D721Med (cell line): ENCODE measurements at regions not wholly inside any gene's neighbourhood (a gene's known extent, or its start where the extent isn't known, plus 50 kb on each side); places are given as distances from the start of the nearest gene placed in this dataset.

ENCODE experiments used
- DNase-seq: peaks from one replicate; pipeline ENCODE4 v3.0.0; 2011; ENCODE audit warnings: low spot score; ENCODE audit not compliant: insufficient read length
- FAIRE-seq: peaks from 2 replicates; lab custom pipeline; 2011; peaks lifted over from hg19 to GRCh38; lab: Jason Lieb, UNC
- TF ChIP-seq, protein P1 (sequence below): IDR thresholded peaks from 2 replicates; pipeline ENCODE4 v1.5.1; 2012; ENCODE audit warnings: mild to moderate bottlenecking, control low read depth; ENCODE audit not compliant: insufficient read depth; ENCODE audit errors: missing control alignments

DNA sequence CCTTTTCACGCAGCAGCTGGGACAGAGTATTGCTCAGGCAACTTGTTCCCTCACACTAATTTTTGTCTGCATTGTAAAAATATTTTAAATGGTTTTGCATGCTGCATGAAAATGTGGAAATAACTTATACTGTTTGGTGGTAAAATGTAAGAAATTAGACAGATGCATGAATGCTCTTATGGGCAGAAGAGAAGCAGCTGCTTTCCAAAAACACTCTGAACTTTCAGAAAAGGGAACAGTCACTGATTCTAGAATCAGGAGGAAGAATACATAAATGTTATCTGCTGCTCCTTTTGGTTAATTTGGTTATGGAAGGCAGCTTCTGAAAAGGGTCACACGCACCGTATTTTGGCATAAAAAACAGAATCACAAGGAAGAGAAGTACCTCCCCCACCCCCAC, 87.0 kb upstream of the RUNX1 start:
- DNase-seq (no peak), FAIRE-seq (no peak)
- TF ChIP-seq, protein P1, sequence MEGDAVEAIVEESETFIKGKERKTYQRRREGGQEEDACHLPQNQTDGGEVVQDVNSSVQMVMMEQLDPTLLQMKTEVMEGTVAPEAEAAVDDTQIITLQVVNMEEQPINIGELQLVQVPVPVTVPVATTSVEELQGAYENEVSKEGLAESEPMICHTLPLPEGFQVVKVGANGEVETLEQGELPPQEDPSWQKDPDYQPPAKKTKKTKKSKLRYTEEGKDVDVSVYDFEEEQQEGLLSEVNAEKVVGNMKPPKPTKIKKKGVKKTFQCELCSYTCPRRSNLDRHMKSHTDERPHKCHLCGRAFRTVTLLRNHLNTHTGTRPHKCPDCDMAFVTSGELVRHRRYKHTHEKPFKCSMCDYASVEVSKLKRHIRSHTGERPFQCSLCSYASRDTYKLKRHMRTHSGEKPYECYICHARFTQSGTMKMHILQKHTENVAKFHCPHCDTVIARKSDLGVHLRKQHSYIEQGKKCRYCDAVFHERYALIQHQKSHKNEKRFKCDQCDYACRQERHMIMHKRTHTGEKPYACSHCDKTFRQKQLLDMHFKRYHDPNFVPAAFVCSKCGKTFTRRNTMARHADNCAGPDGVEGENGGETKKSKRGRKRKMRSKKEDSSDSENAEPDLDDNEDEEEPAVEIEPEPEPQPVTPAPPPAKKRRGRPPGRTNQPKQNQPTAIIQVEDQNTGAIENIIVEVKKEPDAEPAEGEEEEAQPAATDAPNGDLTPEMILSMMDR, result no peak

DNA sequence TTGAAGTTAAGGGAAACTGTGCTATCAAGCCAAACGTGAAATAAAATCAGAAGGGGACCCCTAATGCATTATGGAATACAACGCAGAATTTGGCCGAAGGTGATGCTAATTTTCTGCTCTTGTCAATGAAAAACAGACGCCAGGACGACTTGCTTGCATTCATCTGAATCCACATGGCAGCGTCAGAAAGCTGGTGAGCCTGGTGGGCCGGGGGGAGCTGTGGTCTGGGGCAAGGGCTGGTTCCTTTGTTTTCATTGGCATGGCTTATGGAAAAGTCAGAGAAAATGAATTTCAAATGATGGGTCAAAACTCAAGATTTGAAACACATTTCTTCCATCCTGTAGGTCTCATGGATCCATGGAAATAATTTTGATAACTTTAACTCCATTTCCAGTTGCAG, 86.4 kb upstream of the RUNX1 start:
- FAIRE-seq (no peak), DNase-seq (no peak)
- TF ChIP-seq, protein P1, result no peak

DNA sequence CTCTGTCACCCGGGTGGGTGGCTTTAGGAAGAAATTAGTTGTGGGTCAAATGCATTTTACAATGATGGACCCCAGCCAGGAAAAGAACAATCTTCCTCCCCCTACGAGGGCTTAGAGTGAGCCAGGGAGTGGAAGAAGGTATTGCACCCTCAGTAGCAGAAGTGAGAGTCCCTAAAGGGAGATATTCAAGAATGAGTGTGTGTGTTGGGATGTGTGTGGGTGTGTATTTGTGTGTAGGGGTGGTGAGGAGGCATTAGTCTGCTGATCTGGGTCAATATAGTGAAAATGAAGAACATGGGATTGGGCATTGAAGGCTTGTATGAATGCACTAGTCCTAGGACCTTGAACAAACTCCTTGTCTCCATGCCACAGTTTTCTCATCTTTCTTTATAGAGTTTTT, 85.2 kb upstream of the RUNX1 start:
- FAIRE-seq (no peak), DNase-seq (no peak)
- TF ChIP-seq, protein P1, result no peak

DNA sequence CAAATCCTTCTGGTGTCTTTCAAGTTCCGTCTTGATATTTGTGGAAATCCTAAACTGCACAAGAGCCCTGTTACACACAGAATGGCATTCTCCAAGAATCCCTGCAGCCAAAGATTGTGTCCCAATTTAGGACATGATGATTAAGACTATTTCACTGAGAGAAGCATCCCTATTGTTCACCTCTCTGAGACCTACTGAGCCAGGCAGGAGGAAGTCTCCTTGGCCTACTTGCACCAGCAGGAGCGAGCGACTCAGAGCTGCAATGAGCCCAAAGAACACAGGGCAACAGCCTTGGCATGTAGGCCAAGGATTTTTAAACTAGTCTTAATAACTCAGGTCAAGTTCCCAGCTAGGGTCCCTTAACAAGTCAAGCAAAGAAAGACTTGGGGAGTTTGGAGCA, 79.4 kb upstream of the RUNX1 start:
- DNase-seq (no peak), FAIRE-seq (no peak)

DNA sequence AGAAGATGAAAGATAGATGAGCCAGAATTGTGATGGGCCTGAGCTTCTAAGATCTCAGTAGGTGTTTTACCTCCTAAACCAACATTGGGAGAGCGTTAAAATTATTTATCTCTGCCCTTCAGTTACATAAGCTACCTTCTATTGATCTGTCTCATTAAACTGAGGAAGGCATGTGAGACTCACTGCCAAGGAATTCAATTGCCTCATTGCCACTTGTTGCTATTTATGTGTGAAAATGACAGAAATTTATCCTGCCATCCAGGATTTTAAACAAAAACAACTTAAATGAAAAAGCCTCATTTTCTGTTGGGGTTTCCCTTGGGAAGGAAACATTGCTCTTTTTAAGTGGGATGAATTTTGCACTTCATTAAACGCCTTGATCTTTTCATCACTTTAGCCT, 78.7 kb upstream of the RUNX1 start:
- TF ChIP-seq, protein P1, result no peak
- FAIRE-seq (no peak), DNase-seq (no peak)

More for the DNA sequence above, 79.4 kb upstream of the RUNX1 start:
- TF ChIP-seq, protein P1, result no peak

DNA sequence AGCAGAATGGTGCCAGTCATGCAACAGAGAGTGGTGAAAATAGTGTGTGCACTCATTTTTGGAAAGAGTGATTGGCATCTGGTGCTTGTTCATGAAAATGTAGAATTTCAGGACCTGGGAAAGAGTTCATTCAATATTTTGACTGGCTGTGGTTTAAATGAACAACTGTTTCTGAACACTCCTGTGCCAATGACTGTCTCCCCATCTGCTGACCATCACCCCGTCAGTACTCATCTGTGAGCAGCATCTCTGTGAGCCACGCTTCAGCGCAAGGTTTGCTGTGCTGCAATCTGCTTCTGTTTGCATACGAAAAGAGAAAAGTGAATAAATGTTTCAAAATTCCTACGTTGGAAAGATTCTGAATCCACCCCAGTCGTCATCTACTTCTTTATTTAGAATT, 77.9 kb upstream of the RUNX1 start:
- FAIRE-seq (no peak), DNase-seq (no peak)
- TF ChIP-seq, protein P1, result no peak

DNA sequence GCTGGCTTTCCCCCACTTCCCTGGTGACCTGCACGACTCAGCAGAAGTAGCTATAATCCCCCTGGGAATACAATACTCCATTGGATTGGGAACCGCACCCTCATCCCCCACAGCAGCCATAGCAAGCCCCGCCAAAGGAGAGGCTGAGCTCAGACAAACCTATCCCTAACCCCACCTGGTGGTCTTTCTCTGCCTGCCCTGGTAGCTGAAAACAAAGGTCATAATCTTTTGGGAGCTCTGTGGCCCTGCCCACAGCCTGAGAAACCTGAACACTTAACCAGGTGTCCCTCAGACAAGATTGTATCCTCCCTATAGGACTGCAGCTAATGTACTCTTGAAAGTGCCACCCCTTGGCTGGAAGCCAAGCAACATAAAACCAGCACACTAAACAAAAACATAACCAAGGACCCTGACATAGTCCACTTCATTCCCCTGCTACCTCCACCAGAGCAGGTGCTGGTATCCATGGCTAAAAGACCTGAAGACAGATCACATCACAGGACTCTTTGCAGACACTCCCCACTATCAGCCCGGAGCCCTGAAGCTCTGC, 71.6 kb upstream of the RUNX1 start:
- DNase-seq (no peak), FAIRE-seq (no peak)
- TF ChIP-seq, protein P1, result no peak
